Thymus (tissue), 11 donors: ENCODE measurements at regions not wholly inside any gene's neighbourhood (a gene's known extent, or its start where the extent isn't known, plus 50 kb on each side); places are given as distances from the start of the nearest gene placed in this dataset.
"Not testable (repeated sequence)": the region's sequence is repeated elsewhere in the genome, so short reads cannot be mapped to it uniquely, and the experiment has no call there.

Experiments
- DNase-seq, 9 donors: peaks; one replicate each; pipeline ENCODE4 v3.0.0-alpha.2; 2013; ENCODE audit warnings: low spot score in 9 of 9, low read depth in 6 of 9, missing footprints in 1 of 9
- H3K27ac ChIP-seq, 2 donors: one replicate each; pipeline ENCODE4 v1.5.1; 2013; ENCODE audit warnings: control low read depth in 1 of 2, low read depth in 1 of 2, low read length in 1 of 2, mild to moderate bottlenecking in 1 of 2, moderate library complexity in 1 of 2
- H3K27me3 ChIP-seq, 2 donors: one replicate each; pipeline ENCODE4 v1.5.1; 2013; ENCODE audit warnings: low read length in 1 of 2; ENCODE audit not compliant: control insufficient read depth in 2 of 2, insufficient read depth in 1 of 2
- H3K36me3 ChIP-seq, 2 donors: one replicate each; pipeline ENCODE4 v1.5.1; 2013; ENCODE audit warnings: low read length in 1 of 2, mild to moderate bottlenecking in 1 of 2, moderate library complexity in 1 of 2; ENCODE audit not compliant: control insufficient read depth in 2 of 2, insufficient read depth in 2 of 2
- H3K4me1 ChIP-seq, 2 donors: one replicate each; pipeline ENCODE4 v1.5.1; 2013; ENCODE audit warnings: low read length in 2 of 2; ENCODE audit not compliant: control insufficient read depth in 2 of 2, insufficient read depth in 2 of 2
- H3K4me3 ChIP-seq, 2 donors: one replicate each; pipeline ENCODE4 v1.5.1; 2013; ENCODE audit warnings: low read length in 2 of 2, control low read depth in 1 of 2, mild to moderate bottlenecking in 1 of 2
- H3K9me3 ChIP-seq, 2 donors: one replicate each; pipeline ENCODE4 v1.5.1; 2013; ENCODE audit warnings: low read length in 1 of 2, mild to moderate bottlenecking in 1 of 2; ENCODE audit not compliant: control insufficient read depth in 2 of 2, insufficient read depth in 1 of 2
- WGBS: extraction: QIAGEN DNeasy Blood & Tissue Kit; methylation state at CpG from one replicate; pipeline ENCODE4 v1.1.7; 2013; 5-methylcytosine and 5-hydroxymethylcytosine counted together
- donor health status: healthy.

- no peak for DNase-seq
- H3K4me3 ChIP-seq: no peak overlapping the region
- peaks cover 7 to 11% of the 10 kb centered on the region in 2 donors for H3K4me1 ChIP-seq
- H3K36me3 ChIP-seq: no peaks in the 10 kb centered on the region
- no peak overlapping the region for H3K27ac ChIP-seq
- no peaks in the 10 kb centered on the region for H3K27me3 ChIP-seq
- peaks cover 0 to under 1% of the 10 kb centered on the region in 2 donors for H3K9me3 ChIP-seq
- WGBS: 97% methylated on average over 7 of the region's 7 CpGs
Observed at GRCh38 chr3:188021502-188022040, 132.4 kb upstream of the LPP start.

DNA sequence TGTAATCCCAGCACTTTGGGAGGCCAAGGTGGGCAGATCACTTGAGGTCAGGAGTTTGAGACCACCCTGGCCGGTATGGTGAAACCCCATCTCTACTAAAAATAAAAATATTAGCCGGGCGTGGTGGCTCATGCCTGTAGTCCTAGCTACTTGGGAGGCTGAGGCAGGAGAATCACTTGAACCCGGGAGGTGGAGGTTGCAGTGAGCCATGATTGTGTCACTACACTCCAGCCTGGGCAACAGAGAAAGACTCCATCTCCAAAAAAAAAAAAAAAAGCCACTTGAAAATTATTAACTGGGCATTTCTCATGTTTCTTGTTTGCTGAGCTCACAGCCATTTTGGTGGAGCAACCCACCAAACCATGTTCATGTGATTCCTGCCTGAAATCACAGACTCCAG, 131.1 kb upstream of the LPP start:
- not testable (repeated sequence) for H3K27ac ChIP-seq, DNase-seq, H3K36me3 ChIP-seq, H3K9me3 ChIP-seq, H3K4me3 ChIP-seq, H3K27me3 ChIP-seq
- 86% methylated on average over 4 of the region's 4 CpGs for WGBS
- H3K4me1 ChIP-seq: peaks cover 14 to 19% of the 10 kb centered on the region in 2 donors

GRCh38 chr3:188025555-188025954, 128.4 kb upstream of the LPP start:
- H3K27me3 ChIP-seq: no peaks in the 10 kb centered on the region
- peaks cover 14 to 25% of the 10 kb centered on the region in 2 donors for H3K4me1 ChIP-seq
- 97% methylated on average over 6 of the region's 6 CpGs for WGBS
- no peak overlapping the region for H3K4me3 ChIP-seq
- H3K36me3 ChIP-seq: no peaks in the 10 kb centered on the region
- peaks cover 0 to 3% of the 10 kb centered on the region in 2 donors for H3K9me3 ChIP-seq
- no peak for DNase-seq
- H3K27ac ChIP-seq: peak overlapping the region in 1 of 2 donors; percentile 54

DNA sequence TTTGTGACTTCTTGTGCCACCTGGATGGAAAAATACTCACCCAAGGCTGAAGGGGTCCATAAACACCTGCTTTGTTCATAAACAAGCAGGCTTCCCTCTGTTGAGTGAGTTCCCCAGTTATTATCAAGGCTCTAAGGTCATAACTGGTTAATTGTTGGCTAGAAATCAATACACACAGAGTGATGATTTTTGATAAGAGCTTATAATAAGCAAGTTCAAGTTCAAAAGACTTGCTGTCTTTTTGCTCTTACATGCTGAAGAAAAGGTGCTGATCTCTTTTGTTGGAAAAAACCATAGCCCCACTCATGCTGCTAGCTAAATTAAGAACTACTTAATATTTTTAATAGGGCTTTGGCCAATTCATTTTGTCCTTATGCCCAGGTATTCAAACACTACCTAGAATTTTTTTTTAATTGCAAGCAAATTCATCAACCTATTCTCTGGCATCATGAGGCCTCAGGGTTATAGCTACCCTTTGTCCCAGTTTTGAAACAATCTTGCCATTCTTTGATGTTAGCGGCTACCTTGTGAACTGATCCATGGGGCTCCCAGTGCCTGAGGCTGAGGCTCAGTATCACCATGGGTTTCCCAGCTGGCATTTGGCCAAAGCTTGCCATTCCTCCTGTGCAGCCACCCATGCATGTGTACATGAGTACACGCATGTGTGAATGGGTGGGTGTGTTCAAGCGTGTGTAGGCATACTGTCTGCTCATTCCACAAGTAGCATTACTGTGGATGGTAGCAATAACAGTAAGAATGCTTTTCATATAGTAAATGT, 127.6 kb upstream of the LPP start:
- Histone ChIP-seq H3K27ac (peak overlapping the region in 1 of 2 donors; percentile 54), H3K4me1 (peaks cover 21 to 33% of the 10 kb centered on the region in 2 donors), H3K9me3 (peaks cover 0 to 3% of the 10 kb centered on the region in 2 donors), H3K27me3 (no peaks in the 10 kb centered on the region), H3K4me3 (no peak overlapping the region), H3K36me3 (no peaks in the 10 kb centered on the region)
- DNase-seq: peak in 1 of 9 donors; percentile 47
- 97% methylated on average over 3 of the region's 3 CpGs for WGBS

- 5% methylated on average over 2 of the region's 2 CpGs for WGBS
- peak; percentile 44 to 91 (median 69) for DNase-seq
- Histone ChIP-seq H3K27me3 (no peaks in the 10 kb centered on the region), H3K27ac (peak overlapping the region; percentile 78 to 98), H3K4me3 (no peak overlapping the region), H3K9me3 (peaks cover 0 to 7% of the 10 kb centered on the region in 2 donors), H3K4me1 (peaks cover 20 to 38% of the 10 kb centered on the region in 2 donors), H3K36me3 (no peaks in the 10 kb centered on the region)
Observed at GRCh38 chr3:188031121-188031520, 122.8 kb upstream of the LPP start.

DNA sequence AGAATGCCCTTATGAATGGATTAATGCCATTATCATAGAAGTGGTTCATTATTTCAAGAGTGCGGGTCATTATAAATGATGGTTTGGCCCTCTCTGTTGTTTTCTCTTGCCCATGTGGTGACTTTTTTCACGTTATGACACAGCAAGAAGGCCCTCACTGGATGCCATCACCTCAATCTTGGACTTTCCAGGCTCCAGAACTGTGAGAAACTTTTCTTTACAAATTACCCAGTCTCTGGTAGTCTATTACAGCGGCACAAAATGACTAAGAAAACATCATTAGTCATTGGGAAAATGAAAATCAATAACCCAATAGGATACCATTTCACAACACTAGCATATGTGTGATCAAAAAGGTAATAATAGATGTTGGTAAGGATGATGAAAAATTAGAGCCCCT, 119.0 kb upstream of the LPP start:
- Histone ChIP-seq H3K27ac (no peak overlapping the region), H3K4me3 (no peak overlapping the region), H3K27me3 (no peaks in the 10 kb centered on the region), H3K4me1 (peaks cover 14 to 45% of the 10 kb centered on the region in 2 donors), H3K9me3 (peaks cover 0 to 4% of the 10 kb centered on the region in 2 donors), H3K36me3 (no peaks in the 10 kb centered on the region)
- DNase-seq: no peak
- 99% methylated on average over 3 of the region's 3 CpGs for WGBS

DNA sequence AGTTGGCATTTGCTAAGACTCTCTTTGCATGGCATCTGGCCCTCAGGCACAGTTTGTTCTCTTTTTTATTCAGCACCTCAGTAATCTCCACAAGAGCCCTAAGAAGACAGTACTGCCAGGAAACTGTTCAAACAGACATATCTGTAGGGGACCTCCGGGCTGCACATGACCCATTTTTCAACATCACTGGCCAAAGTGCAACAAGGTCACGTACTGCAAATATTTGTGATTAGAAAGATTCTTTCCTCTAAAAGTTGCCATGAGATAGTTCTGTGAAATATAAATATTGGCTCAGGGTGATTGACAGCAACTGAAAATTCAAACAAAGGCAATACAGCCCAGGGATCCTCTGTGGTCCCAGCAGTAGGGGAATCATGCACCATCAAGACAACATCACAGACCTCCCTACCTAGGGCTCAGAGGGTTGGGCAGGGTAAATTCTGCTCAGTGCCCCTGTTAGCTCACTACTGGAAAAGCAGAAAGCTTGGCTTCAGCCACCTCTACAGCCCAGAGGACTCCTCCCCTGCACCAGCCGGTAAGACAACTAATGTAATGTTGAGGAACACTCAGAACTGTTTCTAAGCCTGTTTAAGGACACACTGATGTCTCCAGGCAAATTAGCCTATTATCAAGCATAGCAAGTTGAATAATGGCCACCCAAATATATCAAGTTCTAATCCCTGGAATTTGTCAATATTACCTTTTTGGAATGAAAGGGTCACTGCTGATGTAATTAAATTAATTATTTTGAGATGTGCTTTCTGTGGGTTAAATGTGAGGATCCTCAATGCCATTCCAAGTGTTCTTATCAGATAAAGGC, 117.4 kb upstream of the LPP start:
- Histone ChIP-seq H3K4me3 (no peak overlapping the region), H3K4me1 (peaks cover 6 to 37% of the 10 kb centered on the region in 2 donors), H3K27me3 (no peaks in the 10 kb centered on the region), H3K27ac (peak overlapping the region; percentile 15 to 48), H3K9me3 (peaks cover 0 to 4% of the 10 kb centered on the region in 2 donors), H3K36me3 (no peaks in the 10 kb centered on the region)
- WGBS: 88% methylated on average over 3 of the region's 3 CpGs
- peak in 1 of 9 donors; percentile 41 for DNase-seq

- peaks cover 6 to 37% of the 10 kb centered on the region in 2 donors for H3K4me1 ChIP-seq
- no peaks in the 10 kb centered on the region for H3K27me3 ChIP-seq
- H3K27ac ChIP-seq: no peak overlapping the region
- no peak overlapping the region for H3K4me3 ChIP-seq
- 89% methylated on average over 5 of the region's 5 CpGs for WGBS
- no peaks in the 10 kb centered on the region for H3K36me3 ChIP-seq
- H3K9me3 ChIP-seq: peaks cover 0 to 4% of the 10 kb centered on the region in 2 donors
- DNase-seq: no peak
Observed at GRCh38 chr3:188037195-188037718, 116.7 kb upstream of the LPP start.
